HCT116 (cell line): ENCODE measurements at regions not wholly inside any gene's neighbourhood (a gene's known extent, or its start where the extent isn't known, plus 50 kb on each side); places are given as distances from the start of the nearest gene placed in this dataset.

Experiments used
- CTCF ChIP-seq, 3 experiments: fragments of 200-600 bp in 1 of 3; sonication (generic) in 1 of 3; IDR thresholded peaks in 2 of 3; conservative IDR thresholded peaks in 1 of 3; 2 replicates each; pipeline ENCODE4 v1.5.1; 2012 to 2017; ENCODE audit warnings: low read depth in 2 of 3, low read length in 2 of 3, antibody characterized with exemption in 1 of 3, borderline replicate concordance in 1 of 3, control low read depth in 1 of 3, mild to moderate bottlenecking in 1 of 3, mixed read lengths in 1 of 3, mixed run types in 1 of 3, moderate library complexity in 1 of 3; ENCODE audit not compliant: insufficient read depth in 1 of 3
- EGR1 ChIP-seq: IDR thresholded peaks from 2 replicates; pipeline ENCODE4 v1.6.1; 2012; ENCODE audit warnings: low read depth
- ELF1 ChIP-seq: IDR thresholded peaks from 2 replicates; pipeline ENCODE4 v1.6.1; 2012; ENCODE audit warnings: low read depth, borderline replicate concordance
- EZH2 ChIP-seq: fragments of 200-600 bp; sonication (generic); IDR thresholded peaks from 2 replicates; pipeline ENCODE4 v1.6.1; 2017; ENCODE audit warnings: antibody characterized with exemption, mixed run types
- JUND ChIP-seq: IDR thresholded peaks from 2 replicates; pipeline ENCODE4 v1.6.1; 2012
- POLR2A ChIP-seq: IDR thresholded peaks from 2 replicates; pipeline ENCODE4 v1.7.0; 2011; ENCODE audit warnings: borderline replicate concordance; ENCODE audit not compliant: insufficient read depth, insufficient read length; ENCODE audit errors: extremely low read depth
- RAD21 ChIP-seq: IDR thresholded peaks from 2 replicates; pipeline ENCODE4 v1.6.1; 2012; ENCODE audit warnings: low read depth, mild to moderate bottlenecking
- SP1 ChIP-seq: IDR thresholded peaks from 2 replicates; pipeline ENCODE4 v1.6.1; 2012; ENCODE audit warnings: low read depth
- YY1 ChIP-seq: IDR thresholded peaks from 2 replicates; pipeline ENCODE4 v1.6.1; 2011; ENCODE audit warnings: low read length, low read depth, moderate library complexity, mild to moderate bottlenecking; ENCODE audit not compliant: insufficient replicate concordance; ENCODE audit errors: extremely low read depth
- ZFX ChIP-seq: fragments of 450-650 bp; IDR thresholded peaks from 2 replicates; pipeline ENCODE4 v1.6.1; 2017
- TF ChIP-seq, protein P1 (sequence below): IDR thresholded peaks from 2 replicates; pipeline ENCODE4 v1.6.1; 2012
- TF ChIP-seq, protein P2 (sequence below): IDR thresholded peaks from 2 replicates; pipeline ENCODE4 v1.6.1; 2011; ENCODE audit warnings: mild to moderate bottlenecking, low read length, moderate library complexity; ENCODE audit not compliant: insufficient replicate concordance; ENCODE audit errors: extremely low read depth

DNA sequence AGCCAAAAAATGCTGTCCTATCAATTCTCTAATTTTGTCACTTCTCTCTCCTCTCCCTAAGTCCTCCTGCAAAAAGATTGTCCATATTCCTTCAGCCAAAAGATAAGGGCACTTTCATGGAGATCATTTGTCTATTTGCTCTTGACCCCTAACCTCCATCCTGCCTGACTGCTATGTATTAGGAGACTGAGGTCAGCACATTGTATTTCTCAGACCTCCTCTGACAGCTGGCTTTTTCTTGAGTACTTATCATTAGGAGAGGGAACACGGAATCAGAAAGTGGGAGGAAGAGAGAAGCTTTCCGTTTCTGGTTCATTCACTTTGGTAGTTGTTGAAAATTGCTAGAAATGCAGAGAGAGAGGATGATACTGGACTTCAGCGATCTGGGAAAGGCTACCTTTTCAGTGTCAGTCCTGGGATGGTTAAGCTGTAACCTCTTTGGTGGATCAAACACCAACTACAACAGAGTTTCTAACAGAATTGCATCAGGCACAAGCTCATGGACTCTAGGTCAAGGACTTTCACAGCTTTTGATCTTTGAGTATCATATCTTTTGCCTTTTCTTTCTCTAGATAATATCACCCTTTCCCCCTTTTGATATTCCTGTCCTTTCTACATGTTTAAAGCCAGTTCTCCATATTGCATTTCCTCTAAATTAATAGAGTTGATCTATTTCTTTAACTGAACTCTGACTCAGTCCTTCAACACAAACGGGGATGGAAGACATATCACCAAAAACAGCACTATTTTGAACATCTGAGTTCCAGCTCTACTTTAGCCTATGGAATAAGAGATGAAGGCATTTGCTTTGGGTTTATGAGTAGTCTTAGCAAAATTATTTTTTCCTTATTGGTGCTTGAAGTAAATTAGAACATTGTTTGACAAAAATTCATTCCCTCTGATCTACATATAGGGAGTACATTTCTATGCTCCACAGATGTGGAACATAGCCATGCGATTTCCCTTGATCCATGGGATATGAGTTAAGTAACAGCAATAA is 63.3 kb upstream of the KYNU start:
- TF ChIP-seq EZH2: no peak
- TF ChIP-seq YY1: no peak
- TF ChIP-seq CTCF (IDR thresholded peaks at IDR 0.05 in 2 of 3, conservative IDR thresholded peaks at IDR 0.05 in 1 of 3; ENCODE audit: borderline replicate concordance in 1 of 3, insufficient read depth in 1 of 3, low read depth in 2 of 3, low read length in 2 of 3): no peak
- TF ChIP-seq POLR2A: no peak
- no peak for TF ChIP-seq SP1
- no peak for TF ChIP-seq RAD21
- no peak for TF ChIP-seq ZFX
- TF ChIP-seq EGR1: no peak
- TF ChIP-seq, protein P1, sequence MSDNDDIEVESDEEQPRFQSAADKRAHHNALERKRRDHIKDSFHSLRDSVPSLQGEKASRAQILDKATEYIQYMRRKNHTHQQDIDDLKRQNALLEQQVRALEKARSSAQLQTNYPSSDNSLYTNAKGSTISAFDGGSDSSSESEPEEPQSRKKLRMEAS: no peak
- TF ChIP-seq ELF1: no peak
- TF ChIP-seq, protein P2, sequence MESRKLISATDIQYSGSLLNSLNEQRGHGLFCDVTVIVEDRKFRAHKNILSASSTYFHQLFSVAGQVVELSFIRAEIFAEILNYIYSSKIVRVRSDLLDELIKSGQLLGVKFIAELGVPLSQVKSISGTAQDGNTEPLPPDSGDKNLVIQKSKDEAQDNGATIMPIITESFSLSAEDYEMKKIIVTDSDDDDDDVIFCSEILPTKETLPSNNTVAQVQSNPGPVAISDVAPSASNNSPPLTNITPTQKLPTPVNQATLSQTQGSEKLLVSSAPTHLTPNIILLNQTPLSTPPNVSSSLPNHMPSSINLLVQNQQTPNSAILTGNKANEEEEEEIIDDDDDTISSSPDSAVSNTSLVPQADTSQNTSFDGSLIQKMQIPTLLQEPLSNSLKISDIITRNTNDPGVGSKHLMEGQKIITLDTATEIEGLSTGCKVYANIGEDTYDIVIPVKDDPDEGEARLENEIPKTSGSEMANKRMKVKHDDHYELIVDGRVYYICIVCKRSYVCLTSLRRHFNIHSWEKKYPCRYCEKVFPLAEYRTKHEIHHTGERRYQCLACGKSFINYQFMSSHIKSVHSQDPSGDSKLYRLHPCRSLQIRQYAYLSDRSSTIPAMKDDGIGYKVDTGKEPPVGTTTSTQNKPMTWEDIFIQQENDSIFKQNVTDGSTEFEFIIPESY: no peak
- no peak for TF ChIP-seq JUND
